HEK293 (cell line): ENCODE measurements at regions not wholly inside any gene's neighbourhood (a gene's known extent, or its start where the extent isn't known, plus 50 kb on each side); places are given as distances from the start of the nearest gene placed in this dataset.

Experiments
- CTCF ChIA-PET: fragments of 350-600 bp; formaldehyde crosslinking; extraction: SDS; loops from one replicate; lab custom pipeline; 2021; ENCODE audit warnings: antibody characterized with exemption; lab: Yijun Ruan, JAX
- POLR2A ChIA-PET: fragments of 300-600 bp; formaldehyde crosslinking; extraction: SDS; loops from one replicate; lab custom pipeline; 2020; ENCODE audit warnings: antibody characterized with exemption, inconsistent platforms; lab: Yijun Ruan, JAX
- H3K27ac ChIP-seq: fragments of 200-500 bp; sonication (Bioruptor generic); 2 replicates; pipeline ENCODE4 v1.5.1; 2014; ENCODE audit warnings: low read depth, low read length, control low read depth, inconsistent platforms; ENCODE audit errors: extremely low read depth
- H3K36me3 ChIP-seq, 2 experiments: fragments of 200-500 bp in 1 of 2; sonication (Bioruptor generic) in 1 of 2; 1 replicate in 1 of 2; 2 replicates in 1 of 2; pipeline ENCODE4 v1.5.1; 2014 to 2017; ENCODE audit warnings: inconsistent platforms in 2 of 2, low read length in 2 of 2; ENCODE audit not compliant: control insufficient read depth in 2 of 2, insufficient read depth in 1 of 2
- H3K4me1 ChIP-seq: fragments of 200-500 bp; sonication (Bioruptor generic); 2 replicates; pipeline ENCODE4 v1.5.1; 2014; ENCODE audit warnings: mild to moderate bottlenecking, low read length, inconsistent platforms; ENCODE audit not compliant: control insufficient read depth, insufficient read depth
- H3K4me3 ChIP-seq: 2 replicates; pipeline ENCODE4 v1.5.1; 2011; ENCODE audit warnings: low read depth, mild to moderate bottlenecking, control low read depth, low read length, moderate library complexity
- H3K9me3 ChIP-seq: fragments of 200-500 bp; sonication (Bioruptor generic); 2 replicates; pipeline ENCODE4 v1.5.1; 2014; ENCODE audit warnings: low read depth, low read length, inconsistent platforms; ENCODE audit not compliant: control insufficient read depth, insufficient read depth
- KLF10 ChIP-seq: fragments of 450-650 bp; IDR thresholded peaks from 2 replicates; pipeline ENCODE4 v1.5.1; 2018; ENCODE audit warnings: missing biosample characterization, mild to moderate bottlenecking, missing genetic modification characterization
- KLF7 ChIP-seq: fragments of 450-650 bp; formaldehyde crosslinking; IDR thresholded peaks from 2 replicates; pipeline ENCODE4 v1.5.1; 2016; ENCODE audit warnings: missing biosample characterization, missing genetic modification characterization, borderline replicate concordance
- KLF9 ChIP-seq: fragments of 450-650 bp; formaldehyde crosslinking; IDR thresholded peaks from 2 replicates; pipeline ENCODE4 v1.5.1; 2016; ENCODE audit warnings: missing biosample characterization, missing genetic modification characterization, low read depth
- MYNN ChIP-seq: fragments of 450-650 bp; formaldehyde crosslinking; IDR thresholded peaks from 2 replicates; pipeline ENCODE4 v1.5.1; 2016; ENCODE audit warnings: missing biosample characterization, missing genetic modification characterization, borderline replicate concordance
- REPIN1 ChIP-seq: fragments of 450-650 bp; formaldehyde crosslinking; IDR thresholded peaks from 2 replicates; pipeline ENCODE4 v1.5.1; 2017; ENCODE audit warnings: missing biosample characterization, missing genetic modification characterization, low read depth
- SCRT1 ChIP-seq: fragments of 450-650 bp; formaldehyde crosslinking; IDR thresholded peaks from 2 replicates; pipeline ENCODE4 v1.5.1; 2016; ENCODE audit warnings: missing biosample characterization, missing genetic modification characterization, borderline replicate concordance
- ZBTB11 ChIP-seq: fragments of 450-650 bp; formaldehyde crosslinking; conservative IDR thresholded peaks from 2 replicates; pipeline ENCODE4 v1.5.1; 2016; ENCODE audit warnings: low read depth, missing biosample characterization, missing genetic modification characterization
- ZBTB20 ChIP-seq: fragments of 450-650 bp; formaldehyde crosslinking; IDR thresholded peaks from 2 replicates; pipeline ENCODE4 v1.5.1; 2016; ENCODE audit warnings: missing biosample characterization, missing genetic modification characterization
- ZBTB49 ChIP-seq: fragments of 450-650 bp; formaldehyde crosslinking; IDR thresholded peaks from 2 replicates; pipeline ENCODE4 v1.5.1; 2016; ENCODE audit warnings: missing biosample characterization, missing genetic modification characterization, low read depth
- ZBTB7A ChIP-seq: fragments of 450-650 bp; formaldehyde crosslinking; IDR thresholded peaks from 2 replicates; pipeline ENCODE4 v1.5.1; 2016; ENCODE audit warnings: low read depth, missing biosample characterization, missing genetic modification characterization
- ZNF132 ChIP-seq: fragments of 450-650 bp; formaldehyde crosslinking; IDR thresholded peaks from 2 replicates; pipeline ENCODE4 v1.5.1; 2017; ENCODE audit warnings: missing biosample characterization, missing genetic modification characterization, borderline replicate concordance
- ZNF16 ChIP-seq: fragments of 450-650 bp; formaldehyde crosslinking; IDR thresholded peaks from 2 replicates; pipeline ENCODE4 v1.5.1; 2016; ENCODE audit warnings: low read depth, missing biosample characterization, missing genetic modification characterization
- ZNF184 ChIP-seq: fragments of 450-650 bp; IDR thresholded peaks from 2 replicates; pipeline ENCODE4 v1.5.1; 2018; ENCODE audit warnings: missing biosample characterization, mild to moderate bottlenecking, missing genetic modification characterization
- ZNF19 ChIP-seq: fragments of 450-650 bp; formaldehyde crosslinking; IDR thresholded peaks from 2 replicates; pipeline ENCODE4; 2016; ENCODE audit warnings: missing biosample characterization, missing genetic modification characterization, low read depth
- ZNF354C ChIP-seq: fragments of 450-650 bp; formaldehyde crosslinking; IDR thresholded peaks from 2 replicates; pipeline ENCODE4 v1.5.1; 2016; ENCODE audit warnings: missing biosample characterization, missing genetic modification characterization, low read depth, borderline replicate concordance
- ZNF426 ChIP-seq: fragments of 450-650 bp; formaldehyde crosslinking; IDR thresholded peaks from 2 replicates; pipeline ENCODE4 v1.5.1; 2017; ENCODE audit warnings: missing biosample characterization, missing genetic modification characterization, mild to moderate bottlenecking, inconsistent platforms, moderate library complexity
- ZNF473 ChIP-seq: fragments of 450-650 bp; formaldehyde crosslinking; IDR thresholded peaks from 2 replicates; pipeline ENCODE4 v1.5.1; 2017; ENCODE audit warnings: missing biosample characterization, missing genetic modification characterization
- ZNF514 ChIP-seq: fragments of 450-650 bp; formaldehyde crosslinking; IDR thresholded peaks from 2 replicates; pipeline ENCODE4 v1.5.1; 2016; ENCODE audit warnings: missing biosample characterization, missing genetic modification characterization
- ZNF596 ChIP-seq: fragments of 450-650 bp; IDR thresholded peaks from 2 replicates; pipeline ENCODE4 v1.5.0; 2018; ENCODE audit warnings: missing biosample characterization, mild to moderate bottlenecking, missing genetic modification characterization, moderate library complexity
- ZNF629 ChIP-seq: fragments of 450-650 bp; formaldehyde crosslinking; IDR thresholded peaks from 2 replicates; pipeline ENCODE4 v1.5.1; 2017; ENCODE audit warnings: missing biosample characterization, missing genetic modification characterization
- ZNF777 ChIP-seq: fragments of 450-650 bp; formaldehyde crosslinking; IDR thresholded peaks from 2 replicates; pipeline ENCODE4 v1.5.1; 2017; ENCODE audit warnings: missing biosample characterization, missing genetic modification characterization, borderline replicate concordance
- TF ChIP-seq, protein P1 (sequence below): fragments of 450-650 bp; formaldehyde crosslinking; IDR thresholded peaks from 2 replicates; pipeline ENCODE4 v1.5.1; 2017; ENCODE audit warnings: missing biosample characterization, missing genetic modification characterization
- TF ChIP-seq, protein P2 (sequence below): fragments of 450-650 bp; IDR thresholded peaks from 2 replicates; pipeline ENCODE4 v1.5.1; 2018; ENCODE audit warnings: missing biosample characterization, missing genetic modification characterization
- TF ChIP-seq, protein P3 (sequence below): fragments of 450-650 bp; formaldehyde crosslinking; IDR thresholded peaks from 2 replicates; pipeline ENCODE4 v1.5.1; 2016; ENCODE audit warnings: missing biosample characterization, missing genetic modification characterization

GRCh38 chr21:20215959-20216358, 782.2 kb upstream of the NCAM2 start:
- Histone ChIP-seq H3K36me3 (no peaks in the 10 kb centered on the region), H3K4me3 (no peak overlapping the region), H3K4me1 (no peaks in the 10 kb centered on the region), H3K9me3 (no peaks in the 10 kb centered on the region; the same call in none of the 2 replicates), H3K27ac (no peak overlapping the region)
- ChIA-PET CTCF (no interaction called here), POLR2A (no interaction called here)
- no peak for TF ChIP-seq KLF10 (tag by site-specific recombination)
- TF ChIP-seq, protein P1, sequence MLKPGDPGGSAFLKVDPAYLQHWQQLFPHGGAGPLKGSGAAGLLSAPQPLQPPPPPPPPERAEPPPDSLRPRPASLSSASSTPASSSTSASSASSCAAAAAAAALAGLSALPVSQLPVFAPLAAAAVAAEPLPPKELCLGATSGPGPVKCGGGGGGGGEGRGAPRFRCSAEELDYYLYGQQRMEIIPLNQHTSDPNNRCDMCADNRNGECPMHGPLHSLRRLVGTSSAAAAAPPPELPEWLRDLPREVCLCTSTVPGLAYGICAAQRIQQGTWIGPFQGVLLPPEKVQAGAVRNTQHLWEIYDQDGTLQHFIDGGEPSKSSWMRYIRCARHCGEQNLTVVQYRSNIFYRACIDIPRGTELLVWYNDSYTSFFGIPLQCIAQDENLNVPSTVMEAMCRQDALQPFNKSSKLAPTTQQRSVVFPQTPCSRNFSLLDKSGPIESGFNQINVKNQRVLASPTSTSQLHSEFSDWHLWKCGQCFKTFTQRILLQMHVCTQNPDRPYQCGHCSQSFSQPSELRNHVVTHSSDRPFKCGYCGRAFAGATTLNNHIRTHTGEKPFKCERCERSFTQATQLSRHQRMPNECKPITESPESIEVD = no peak
- TF ChIP-seq ZNF777 (tag by site-specific recombination) = no peak
- TF ChIP-seq ZNF184 (tag by site-specific recombination) = no peak
- TF ChIP-seq, protein P2, sequence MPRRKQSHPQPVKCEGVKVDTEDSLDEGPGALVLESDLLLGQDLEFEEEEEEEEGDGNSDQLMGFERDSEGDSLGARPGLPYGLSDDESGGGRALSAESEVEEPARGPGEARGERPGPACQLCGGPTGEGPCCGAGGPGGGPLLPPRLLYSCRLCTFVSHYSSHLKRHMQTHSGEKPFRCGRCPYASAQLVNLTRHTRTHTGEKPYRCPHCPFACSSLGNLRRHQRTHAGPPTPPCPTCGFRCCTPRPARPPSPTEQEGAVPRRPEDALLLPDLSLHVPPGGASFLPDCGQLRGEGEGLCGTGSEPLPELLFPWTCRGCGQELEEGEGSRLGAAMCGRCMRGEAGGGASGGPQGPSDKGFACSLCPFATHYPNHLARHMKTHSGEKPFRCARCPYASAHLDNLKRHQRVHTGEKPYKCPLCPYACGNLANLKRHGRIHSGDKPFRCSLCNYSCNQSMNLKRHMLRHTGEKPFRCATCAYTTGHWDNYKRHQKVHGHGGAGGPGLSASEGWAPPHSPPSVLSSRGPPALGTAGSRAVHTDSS = no peak
- no peak for TF ChIP-seq KLF9
- TF ChIP-seq ZNF473 (tag by site-specific recombination) = no peak
- TF ChIP-seq ZNF19 (tag by site-specific recombination) = no peak
- no peak for TF ChIP-seq ZNF514 (tag by site-specific recombination)
- TF ChIP-seq REPIN1 (tag by site-specific recombination) = no peak
- no peak for TF ChIP-seq SCRT1
- no peak for TF ChIP-seq ZBTB20 (tag by site-specific recombination)
- TF ChIP-seq ZNF16 = no peak

DNA sequence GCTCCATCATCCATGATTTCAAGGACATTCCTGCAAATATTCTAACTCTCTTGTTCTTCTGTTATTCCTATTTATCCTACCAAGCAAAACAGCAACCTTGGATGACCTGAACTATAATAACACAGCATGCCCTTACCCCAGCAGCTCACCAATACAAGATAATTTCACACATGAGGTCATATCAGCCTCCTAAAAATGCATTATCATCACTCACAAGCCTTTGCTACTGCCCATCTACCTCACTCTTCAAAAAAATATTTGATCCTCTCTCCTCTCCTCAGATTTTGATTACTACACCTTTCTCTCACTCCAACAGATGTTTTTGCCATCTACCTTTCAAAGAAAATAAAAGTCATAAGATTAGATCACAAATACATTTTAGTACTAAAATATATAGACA, 777.6 kb upstream of the NCAM2 start:
- CTCF ChIA-PET = no interaction called here
- no peak for TF ChIP-seq ZNF596 (tag by site-specific recombination)
- TF ChIP-seq ZNF132 = no peak
- TF ChIP-seq KLF7 (tag by site-specific recombination) = no peak
- TF ChIP-seq ZNF426 (tag by site-specific recombination) = no peak
- no peak for TF ChIP-seq ZBTB49 (tag by site-specific recombination)
- TF ChIP-seq MYNN (tag by site-specific recombination) = no peak
- TF ChIP-seq ZNF629 (tag by site-specific recombination) = no peak
- TF ChIP-seq ZBTB11 (tag by site-specific recombination) = no peak
- TF ChIP-seq, protein P3, sequence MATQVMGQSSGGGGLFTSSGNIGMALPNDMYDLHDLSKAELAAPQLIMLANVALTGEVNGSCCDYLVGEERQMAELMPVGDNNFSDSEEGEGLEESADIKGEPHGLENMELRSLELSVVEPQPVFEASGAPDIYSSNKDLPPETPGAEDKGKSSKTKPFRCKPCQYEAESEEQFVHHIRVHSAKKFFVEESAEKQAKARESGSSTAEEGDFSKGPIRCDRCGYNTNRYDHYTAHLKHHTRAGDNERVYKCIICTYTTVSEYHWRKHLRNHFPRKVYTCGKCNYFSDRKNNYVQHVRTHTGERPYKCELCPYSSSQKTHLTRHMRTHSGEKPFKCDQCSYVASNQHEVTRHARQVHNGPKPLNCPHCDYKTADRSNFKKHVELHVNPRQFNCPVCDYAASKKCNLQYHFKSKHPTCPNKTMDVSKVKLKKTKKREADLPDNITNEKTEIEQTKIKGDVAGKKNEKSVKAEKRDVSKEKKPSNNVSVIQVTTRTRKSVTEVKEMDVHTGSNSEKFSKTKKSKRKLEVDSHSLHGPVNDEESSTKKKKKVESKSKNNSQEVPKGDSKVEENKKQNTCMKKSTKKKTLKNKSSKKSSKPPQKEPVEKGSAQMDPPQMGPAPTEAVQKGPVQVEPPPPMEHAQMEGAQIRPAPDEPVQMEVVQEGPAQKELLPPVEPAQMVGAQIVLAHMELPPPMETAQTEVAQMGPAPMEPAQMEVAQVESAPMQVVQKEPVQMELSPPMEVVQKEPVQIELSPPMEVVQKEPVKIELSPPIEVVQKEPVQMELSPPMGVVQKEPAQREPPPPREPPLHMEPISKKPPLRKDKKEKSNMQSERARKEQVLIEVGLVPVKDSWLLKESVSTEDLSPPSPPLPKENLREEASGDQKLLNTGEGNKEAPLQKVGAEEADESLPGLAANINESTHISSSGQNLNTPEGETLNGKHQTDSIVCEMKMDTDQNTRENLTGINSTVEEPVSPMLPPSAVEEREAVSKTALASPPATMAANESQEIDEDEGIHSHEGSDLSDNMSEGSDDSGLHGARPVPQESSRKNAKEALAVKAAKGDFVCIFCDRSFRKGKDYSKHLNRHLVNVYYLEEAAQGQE (tag by site-specific recombination) = no peak
- TF ChIP-seq ZNF354C (tag by site-specific recombination) = no peak
- no peak for TF ChIP-seq ZBTB7A (tag by site-specific recombination)
- no peaks in the 10 kb centered on the region for H3K4me1 ChIP-seq
- no peaks in the 10 kb centered on the region; the same call in 1 of the 2 replicates for H3K9me3 ChIP-seq
- H3K4me3 ChIP-seq = no peak overlapping the region
- POLR2A ChIA-PET = no interaction called here
- H3K36me3 ChIP-seq = no peaks in the 10 kb centered on the region
- no peak overlapping the region for H3K27ac ChIP-seq
